OCI-LY7 (cell line): ENCODE measurements at regions not wholly inside any gene's neighbourhood (a gene's known extent, or its start where the extent isn't known, plus 50 kb on each side); places are given as distances from the start of the nearest gene placed in this dataset.

ENCODE experiments used
- BruUV-seq: library from RNA; stranded (reverse); fragments of 400-500 nt; replicated peaks from 2 replicates; lab custom pipeline; 2021; lab: Mats Ljungman, UMichigan
- CTCF ChIA-PET: fragments of 300-600 bp; sonication (Branson Sonifier 250); formaldehyde crosslinking; loops from one replicate; lab custom pipeline; 2022; ENCODE audit warnings: antibody characterized with exemption; ENCODE audit not compliant: unreplicated experiment; lab: Charles Lee
- POLR2A ChIA-PET: fragments of 300-600 bp; sonication (Branson Sonifier 250); formaldehyde crosslinking; loops from one replicate; lab custom pipeline; 2022; ENCODE audit warnings: antibody characterized with exemption; lab: Charles Lee
- DNase-seq: peaks from one replicate; pipeline ENCODE4 v3.0.0-alpha.2; 2015; ENCODE audit warnings: low spot score
- H2AFZ ChIP-seq: fragments of 200-600 bp; sonication (generic), shearing (Covaris generic); 2 replicates; pipeline ENCODE4 v1.6.1; 2014; ENCODE audit warnings: mild to moderate bottlenecking, antibody characterized with exemption, low read length, moderate library complexity
- H3K27ac ChIP-seq: fragments of 200-600 bp; sonication (generic); 2 replicates; pipeline ENCODE4 v1.5.1; 2014; ENCODE audit warnings: mixed run types, low read depth, mild to moderate bottlenecking, moderate library complexity, low read length, inconsistent platforms; ENCODE audit not compliant: poor library complexity, severe bottlenecking
- H3K36me3 ChIP-seq: fragments of 200-600 bp; sonication (generic); 2 replicates; pipeline ENCODE4 v1.6.1; 2014; ENCODE audit warnings: mild to moderate bottlenecking, antibody characterized with exemption, low read length, moderate library complexity, mixed read lengths; ENCODE audit not compliant: insufficient read depth
- H3K4me1 ChIP-seq: fragments of 200-600 bp; sonication (generic); 2 replicates; pipeline ENCODE4 v1.5.1; 2014; ENCODE audit warnings: mild to moderate bottlenecking, low read length; ENCODE audit not compliant: insufficient read depth, poor library complexity, severe bottlenecking
- H3K4me2 ChIP-seq: fragments of 200-600 bp; sonication (generic); 2 replicates; pipeline ENCODE4 v1.6.1; 2014; ENCODE audit warnings: mild to moderate bottlenecking, low read length
- H3K4me3 ChIP-seq: fragments of 200-600 bp; sonication (generic); 2 replicates; pipeline ENCODE4 v1.5.1; 2014; ENCODE audit warnings: mild to moderate bottlenecking, low read depth, low read length; ENCODE audit not compliant: poor library complexity, severe bottlenecking
- H3K79me2 ChIP-seq: fragments of 200-600 bp; sonication (generic); 2 replicates; pipeline ENCODE4 v1.6.1; 2016; ENCODE audit warnings: low read depth, mild to moderate bottlenecking, low read length, moderate library complexity, mixed read lengths; ENCODE audit not compliant: insufficient read depth
- H3K9me2 ChIP-seq: fragments of 200-600 bp; sonication (generic); 2 replicates; pipeline ENCODE4 v1.6.1; 2016; ENCODE audit warnings: mild to moderate bottlenecking, low read length, mixed read lengths; ENCODE audit not compliant: insufficient read depth
- H3K9me3 ChIP-seq: fragments of 200-600 bp; sonication (generic); 2 replicates; pipeline ENCODE4 v1.6.1; 2014; ENCODE audit warnings: mild to moderate bottlenecking, mixed run types, low read length, mixed read lengths
- H4K20me1 ChIP-seq: fragments of 200-600 bp; sonication (generic); 2 replicates; pipeline ENCODE4 v1.6.1; 2014; ENCODE audit warnings: mild to moderate bottlenecking, antibody characterized with exemption, low read length, moderate library complexity, mixed read lengths; ENCODE audit not compliant: insufficient read depth
- EZH2phosphoT487 ChIP-seq: fragments of 200-600 bp; sonication (generic); IDR thresholded peaks from 2 replicates; pipeline ENCODE4 v1.6.1; 2018; ENCODE audit warnings: low read depth, borderline replicate concordance, mild to moderate bottlenecking, mixed run types, antibody characterized with exemption, low read length, moderate library complexity, mixed read lengths
- intact Hi-C: fragments of 100-400 bp; cut with micrococcal nuclease; formaldehyde crosslinking; loops from one replicate; pipeline ENCODE4 v1.10.0; 2022; ENCODE audit not compliant: unreplicated experiment
- TF ChIP-seq, protein P1 (sequence below): fragments of 200-600 bp; sonication (generic); conservative IDR thresholded peaks from 2 replicates; pipeline ENCODE4 v1.5.1; 2014; ENCODE audit warnings: mild to moderate bottlenecking, antibody characterized with exemption, low read length, moderate library complexity, mixed read lengths

DNA sequence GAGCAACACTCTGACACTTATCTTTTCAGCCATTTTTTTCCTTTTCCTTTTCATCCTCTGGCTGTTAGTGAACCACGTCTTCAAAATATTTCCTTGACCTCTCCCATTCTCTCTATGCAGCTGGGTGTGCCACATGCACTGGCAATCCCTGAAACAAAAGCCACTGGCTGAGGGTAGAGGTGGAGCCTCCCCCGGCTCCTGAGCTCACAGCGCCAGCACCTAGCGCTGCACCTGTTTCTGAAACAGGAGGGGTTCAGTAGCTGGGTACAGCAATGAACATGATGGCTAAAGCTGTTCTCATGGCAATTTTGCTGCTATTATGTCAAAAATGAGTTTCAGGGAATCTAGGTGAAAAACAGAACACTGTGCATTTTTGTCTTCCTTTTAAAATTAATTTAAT, 314.7 kb upstream of the ATP10A start:
- no TSS peak for BruUV-seq
- Histone ChIP-seq H2AFZ (no peak overlapping the region), H3K27ac (no peak overlapping the region), H3K79me2 (no peaks in the 10 kb centered on the region), H3K9me3 (no peaks in the 10 kb centered on the region), H3K4me1 (no peaks in the 10 kb centered on the region), H3K9me2 (no peaks in the 10 kb centered on the region), H3K4me3 (no peak overlapping the region), H3K4me2 (no peak overlapping the region), H4K20me1 (no peaks in the 10 kb centered on the region), H3K36me3 (no peaks in the 10 kb centered on the region)
- CTCF ChIA-PET = no interaction called here
- DNase-seq = no peak
- intact Hi-C loops = no loop called here
- POLR2A ChIA-PET = no interaction called here
- TF ChIP-seq EZH2phosphoT487 = no peak
- TF ChIP-seq, protein P1, sequence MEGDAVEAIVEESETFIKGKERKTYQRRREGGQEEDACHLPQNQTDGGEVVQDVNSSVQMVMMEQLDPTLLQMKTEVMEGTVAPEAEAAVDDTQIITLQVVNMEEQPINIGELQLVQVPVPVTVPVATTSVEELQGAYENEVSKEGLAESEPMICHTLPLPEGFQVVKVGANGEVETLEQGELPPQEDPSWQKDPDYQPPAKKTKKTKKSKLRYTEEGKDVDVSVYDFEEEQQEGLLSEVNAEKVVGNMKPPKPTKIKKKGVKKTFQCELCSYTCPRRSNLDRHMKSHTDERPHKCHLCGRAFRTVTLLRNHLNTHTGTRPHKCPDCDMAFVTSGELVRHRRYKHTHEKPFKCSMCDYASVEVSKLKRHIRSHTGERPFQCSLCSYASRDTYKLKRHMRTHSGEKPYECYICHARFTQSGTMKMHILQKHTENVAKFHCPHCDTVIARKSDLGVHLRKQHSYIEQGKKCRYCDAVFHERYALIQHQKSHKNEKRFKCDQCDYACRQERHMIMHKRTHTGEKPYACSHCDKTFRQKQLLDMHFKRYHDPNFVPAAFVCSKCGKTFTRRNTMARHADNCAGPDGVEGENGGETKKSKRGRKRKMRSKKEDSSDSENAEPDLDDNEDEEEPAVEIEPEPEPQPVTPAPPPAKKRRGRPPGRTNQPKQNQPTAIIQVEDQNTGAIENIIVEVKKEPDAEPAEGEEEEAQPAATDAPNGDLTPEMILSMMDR = no peak

DNA sequence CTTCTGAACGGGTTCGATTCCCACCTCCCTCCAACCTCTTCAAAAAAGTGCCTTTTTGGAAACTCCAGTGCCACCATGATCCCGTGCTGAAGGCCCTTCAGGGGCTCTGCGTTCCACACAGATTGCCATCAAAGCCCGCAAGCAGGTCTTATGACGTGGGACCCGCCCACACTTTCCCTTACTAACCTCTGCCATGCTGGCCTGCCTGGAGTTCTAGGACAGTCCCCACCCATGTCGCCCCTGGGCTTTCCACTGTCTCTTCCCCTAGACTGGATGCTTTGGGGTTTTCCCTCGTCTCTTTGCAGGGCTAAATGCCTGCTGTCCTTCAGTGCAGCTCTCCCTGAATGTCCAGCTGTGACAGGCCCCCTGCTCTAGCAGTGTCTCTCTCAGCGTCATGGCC, 313.7 kb upstream of the ATP10A start:
- no peaks in the 10 kb centered on the region for H3K79me2 ChIP-seq
- no peak overlapping the region for H2AFZ ChIP-seq
- no peaks in the 10 kb centered on the region for H3K9me3 ChIP-seq
- H4K20me1 ChIP-seq = no peaks in the 10 kb centered on the region
- no peak overlapping the region for H3K27ac ChIP-seq
- DNase-seq = no peak
- no peaks in the 10 kb centered on the region for H3K36me3 ChIP-seq
- H3K9me2 ChIP-seq = no peaks in the 10 kb centered on the region
- no peak overlapping the region for H3K4me2 ChIP-seq
- H3K4me3 ChIP-seq = no peak overlapping the region
- POLR2A ChIA-PET = no interaction called here
- intact Hi-C loops = no loop called here
- BruUV-seq = no TSS peak
- H3K4me1 ChIP-seq = no peaks in the 10 kb centered on the region
- CTCF ChIA-PET = no interaction called here
- TF ChIP-seq EZH2phosphoT487 = no peak
- TF ChIP-seq, protein P1 = no peak

DNA sequence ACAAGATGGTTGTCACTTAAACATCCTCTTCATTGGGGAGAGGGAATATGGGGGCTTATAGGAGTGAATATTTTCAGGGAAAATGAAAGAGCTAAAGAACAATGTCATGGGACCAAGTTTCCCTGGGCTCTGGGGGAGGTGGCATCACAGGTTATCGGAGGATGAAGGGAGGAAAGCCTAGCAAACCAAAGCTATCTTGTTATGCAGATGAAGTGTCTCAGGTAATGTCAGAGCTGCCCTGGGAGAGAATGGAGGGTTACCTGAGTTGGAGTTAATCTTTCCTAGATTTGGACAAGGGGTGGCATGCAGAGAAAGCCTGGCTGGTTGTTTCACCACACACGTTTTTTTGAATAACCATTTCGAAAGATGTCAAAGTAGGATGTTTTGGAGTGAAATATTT, 308.1 kb upstream of the ATP10A start:
- TF ChIP-seq EZH2phosphoT487 = no peak
- TF ChIP-seq, protein P1 = no peak
- ChIA-PET CTCF (no interaction called here), POLR2A (no interaction called here)
- BruUV-seq = no TSS peak
- no peaks in the 10 kb centered on the region for H3K9me2 ChIP-seq
- H3K27ac ChIP-seq = no peak overlapping the region
- no peaks in the 10 kb centered on the region for H3K36me3 ChIP-seq
- no peaks in the 10 kb centered on the region for H3K9me3 ChIP-seq
- H3K4me2 ChIP-seq = no peak overlapping the region
- H2AFZ ChIP-seq = no peak overlapping the region
- no peaks in the 10 kb centered on the region for H3K4me1 ChIP-seq
- no peak overlapping the region for H3K4me3 ChIP-seq
- intact Hi-C loops = no loop called here
- no peaks in the 10 kb centered on the region for H4K20me1 ChIP-seq
- no peak for DNase-seq
- no peaks in the 10 kb centered on the region for H3K79me2 ChIP-seq
